Testis (tissue), 2 donors: ENCODE measurements at regions not wholly inside any gene's neighbourhood (a gene's known extent, or its start where the extent isn't known, plus 50 kb on each side); places are given as distances from the start of the nearest gene placed in this dataset.

Experiments used
- CTCF ChIP-seq, 3 experiments: fragments of 450-650 bp in 2 of 3; fragments of 200-600 bp in 1 of 3; sonication (generic) in 1 of 3; IDR thresholded peaks; one replicate each; pipeline ENCODE4 v1.5.1; 2016 to 2019; ENCODE audit warnings: antibody characterized with exemption in 3 of 3, mild to moderate bottlenecking in 2 of 3, moderate library complexity in 1 of 3
- POLR2A ChIP-seq: fragments of 450-650 bp; IDR thresholded peaks from one replicate; pipeline ENCODE4 v1.6.1; 2017; ENCODE audit warnings: antibody characterized with exemption, mild to moderate bottlenecking, moderate library complexity

- TF ChIP-seq CTCF (IDR thresholded peaks at IDR 0.05): no peak
- TF ChIP-seq POLR2A: no peak
These were observed 65.0 kb upstream of the PCSK2 start for GRCh38 chr20:17161673-17162481.
